Muscle layer of duodenum (tissue), 2 donors: ENCODE measurements at regions not wholly inside any gene's neighbourhood (a gene's known extent, or its start where the extent isn't known, plus 50 kb on each side); places are given as distances from the start of the nearest gene placed in this dataset.

Source experiments
- H3K27ac ChIP-seq: one replicate; pipeline ENCODE4 v1.7.0; 2013; ENCODE audit warnings: mild to moderate bottlenecking, low read length
- H3K27me3 ChIP-seq: one replicate; pipeline ENCODE4 v1.7.0; 2013; ENCODE audit warnings: low read depth, mild to moderate bottlenecking, control low read depth, low read length
- H3K36me3 ChIP-seq, 2 donors: one replicate each; pipeline ENCODE4 v1.7.0; 2013; ENCODE audit warnings: low read length in 2 of 2, control low read depth in 1 of 2, mild to moderate bottlenecking in 1 of 2; ENCODE audit not compliant: insufficient read depth in 2 of 2, control insufficient read depth in 1 of 2
- H3K4me1 ChIP-seq, 2 donors: one replicate each; pipeline ENCODE4 v1.7.0; 2013; ENCODE audit warnings: low read length in 2 of 2, mild to moderate bottlenecking in 2 of 2, control low read depth in 1 of 2, moderate library complexity in 1 of 2; ENCODE audit not compliant: insufficient read depth in 2 of 2, control insufficient read depth in 1 of 2
- H3K4me3 ChIP-seq, 2 donors: one replicate each; pipeline ENCODE4 v1.7.0; 2013; ENCODE audit warnings: low read length in 2 of 2, low read depth in 1 of 2, mild to moderate bottlenecking in 1 of 2
- H3K9me3 ChIP-seq, 2 donors: one replicate each; pipeline ENCODE4 v1.7.0; 2013; ENCODE audit warnings: low read length in 2 of 2, control low read depth in 1 of 2, mild to moderate bottlenecking in 1 of 2; ENCODE audit not compliant: control insufficient read depth in 1 of 2
- donor health status: healthy.

- Histone ChIP-seq H3K4me3 (no peak overlapping the region), H3K4me1 (no peaks in the 10 kb centered on the region), H3K9me3 (no peaks in the 10 kb centered on the region), H3K27ac (no peak overlapping the region), H3K36me3 (no peaks in the 10 kb centered on the region), H3K27me3 (no peaks in the 10 kb centered on the region)
Measured at GRCh38 chr9:115230924-115231515, 113.1 kb upstream of the TNC start.

- Histone ChIP-seq H3K27me3 (no peaks in the 10 kb centered on the region), H3K9me3 (no peaks in the 10 kb centered on the region), H3K4me1 (no peaks in the 10 kb centered on the region), H3K4me3 (no peak overlapping the region), H3K27ac (no peak overlapping the region), H3K36me3 (no peaks in the 10 kb centered on the region)
Measured at GRCh38 chr9:115232181-115232774, 114.3 kb upstream of the TNC start.

- Histone ChIP-seq H3K4me3 (no peak overlapping the region), H3K4me1 (no peaks in the 10 kb centered on the region), H3K9me3 (no peaks in the 10 kb centered on the region), H3K27me3 (no peaks in the 10 kb centered on the region), H3K36me3 (no peaks in the 10 kb centered on the region), H3K27ac (no peak overlapping the region)
Measured at GRCh38 chr9:115234094-115234493, 116.1 kb upstream of the TNC start.

GRCh38 chr9:115235221-115235620 lies 117.3 kb upstream of the TNC start:
- no peak overlapping the region for H3K27ac ChIP-seq
- H3K4me3 ChIP-seq = no peak overlapping the region
- no peaks in the 10 kb centered on the region for H3K36me3 ChIP-seq
- no peaks in the 10 kb centered on the region for H3K9me3 ChIP-seq
- no peaks in the 10 kb centered on the region for H3K27me3 ChIP-seq
- H3K4me1 ChIP-seq = no peaks in the 10 kb centered on the region

GRCh38 chr9:115237385-115237998 lies 119.5 kb upstream of the TNC start:
- Histone ChIP-seq H3K4me3 (no peak overlapping the region), H3K9me3 (no peaks in the 10 kb centered on the region), H3K36me3 (no peaks in the 10 kb centered on the region), H3K27ac (no peak overlapping the region), H3K4me1 (no peaks in the 10 kb centered on the region), H3K27me3 (no peaks in the 10 kb centered on the region)

GRCh38 chr9:115240676-115241075 lies 122.7 kb upstream of the TNC start:
- Histone ChIP-seq H3K36me3 (no peaks in the 10 kb centered on the region), H3K4me3 (no peak overlapping the region), H3K4me1 (no peaks in the 10 kb centered on the region), H3K9me3 (no peaks in the 10 kb centered on the region), H3K27me3 (no peaks in the 10 kb centered on the region), H3K27ac (no peak overlapping the region)

GRCh38 chr9:115241641-115242040 lies 123.7 kb upstream of the TNC start:
- Histone ChIP-seq H3K4me3 (no peak overlapping the region), H3K27me3 (no peaks in the 10 kb centered on the region), H3K4me1 (no peaks in the 10 kb centered on the region), H3K36me3 (no peaks in the 10 kb centered on the region), H3K27ac (no peak overlapping the region), H3K9me3 (no peaks in the 10 kb centered on the region)

GRCh38 chr9:115249488-115249887 lies 131.5 kb upstream of the TNC start:
- peaks cover 0 to 9% of the 10 kb centered on the region in 2 donors for H3K4me1 ChIP-seq
- H3K4me3 ChIP-seq = no peak overlapping the region
- H3K27ac ChIP-seq = no peak overlapping the region

GRCh38 chr9:115250621-115251032 lies 132.7 kb upstream of the TNC start:
- H3K4me3 ChIP-seq = no peak overlapping the region
- H3K9me3 ChIP-seq = peaks cover 0 to 8% of the 10 kb centered on the region in 2 donors
- no peaks in the 10 kb centered on the region for H3K27me3 ChIP-seq
- H3K4me1 ChIP-seq = peaks cover 0 to 16% of the 10 kb centered on the region in 2 donors
- no peaks in the 10 kb centered on the region for H3K36me3 ChIP-seq
- peak overlapping the region; percentile 19 for H3K27ac ChIP-seq

More at GRCh38 chr9:115249488-115249887, 131.5 kb upstream of the TNC start:
- Histone ChIP-seq H3K27me3 (no peaks in the 10 kb centered on the region), H3K36me3 (no peaks in the 10 kb centered on the region), H3K9me3 (peaks cover 0 to 8% of the 10 kb centered on the region in 2 donors)

GRCh38 chr9:115254287-115255180 lies 136.6 kb upstream of the TNC start:
- Histone ChIP-seq H3K27me3 (no peaks in the 10 kb centered on the region), H3K4me1 (peaks cover 0 to 16% of the 10 kb centered on the region in 2 donors), H3K27ac (no peak overlapping the region), H3K9me3 (peaks cover 0 to 8% of the 10 kb centered on the region in 2 donors), H3K36me3 (no peaks in the 10 kb centered on the region), H3K4me3 (no peak overlapping the region)

- Histone ChIP-seq H3K36me3 (no peaks in the 10 kb centered on the region), H3K4me3 (no peak overlapping the region), H3K4me1 (peaks cover 0 to 17% of the 10 kb centered on the region in 2 donors), H3K9me3 (no peaks in the 10 kb centered on the region), H3K27ac (peak overlapping the region; percentile 28), H3K27me3 (no peaks in the 10 kb centered on the region)
Measured at GRCh38 chr9:115261656-115262081, 143.7 kb upstream of the TNC start.
